ENCODE measurements at regions not wholly inside any gene's neighbourhood (a gene's known extent, or its start where the extent isn't known, plus 50 kb on each side); places are given as distances from the start of the nearest gene placed in this dataset.
"Not testable (repeated sequence)": the region's sequence is repeated elsewhere in the genome, so short reads cannot be mapped to it uniquely, and the experiment has no call there.

DNA sequence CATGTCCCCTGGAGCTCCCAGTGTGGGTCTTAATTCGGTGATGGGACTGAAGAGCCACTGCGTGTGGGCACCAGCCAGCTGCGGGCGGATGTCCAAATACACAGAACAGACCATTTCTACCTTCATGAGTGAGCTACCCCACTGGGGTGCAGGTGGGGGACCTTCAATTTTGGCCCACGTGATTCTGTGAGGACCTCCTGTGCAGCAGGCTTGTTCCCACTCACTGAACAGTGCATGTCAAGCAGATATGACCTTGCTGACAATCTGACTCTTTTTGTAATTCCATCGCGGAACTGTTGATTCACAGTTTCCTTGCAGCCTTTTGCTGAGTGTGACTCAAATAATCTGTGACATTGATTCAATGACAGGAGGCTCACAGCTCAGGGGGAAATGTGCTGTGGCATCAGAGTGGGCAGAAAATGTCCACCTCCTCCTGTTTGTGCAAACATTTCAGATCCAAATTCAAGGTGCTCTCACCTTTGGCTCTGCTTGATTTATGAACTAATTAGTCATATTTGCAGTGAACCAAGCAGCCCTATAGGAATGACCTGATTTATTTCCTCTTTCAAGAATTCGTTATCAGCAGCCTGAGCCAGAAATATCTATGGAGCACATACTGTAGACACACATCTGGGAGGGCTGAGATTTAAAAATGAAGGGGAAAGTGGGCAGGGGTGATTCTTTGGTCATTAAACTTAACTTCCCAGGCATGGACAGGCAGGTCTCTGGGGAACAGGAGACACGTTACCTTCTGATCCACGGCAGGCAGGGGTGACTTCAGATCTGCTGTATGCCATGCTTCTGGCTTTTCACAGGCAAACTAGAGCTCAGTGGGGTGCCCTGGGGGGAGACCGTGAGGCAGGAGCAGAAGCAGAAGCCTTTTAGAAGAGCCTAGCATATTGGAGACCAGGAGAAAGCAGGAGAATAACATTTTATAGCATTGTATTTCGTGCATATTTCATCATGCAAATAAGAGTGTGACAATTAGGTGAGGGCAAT, 170.0 kb upstream of the KL start:
- Histone ChIP-seq H3K4me2 (ENCODE audit: low read depth, low read length, poor library complexity, severe bottlenecking) (no peak overlapping the region), H2AFZ (ENCODE audit: low read length) (no peak overlapping the region)

DNA sequence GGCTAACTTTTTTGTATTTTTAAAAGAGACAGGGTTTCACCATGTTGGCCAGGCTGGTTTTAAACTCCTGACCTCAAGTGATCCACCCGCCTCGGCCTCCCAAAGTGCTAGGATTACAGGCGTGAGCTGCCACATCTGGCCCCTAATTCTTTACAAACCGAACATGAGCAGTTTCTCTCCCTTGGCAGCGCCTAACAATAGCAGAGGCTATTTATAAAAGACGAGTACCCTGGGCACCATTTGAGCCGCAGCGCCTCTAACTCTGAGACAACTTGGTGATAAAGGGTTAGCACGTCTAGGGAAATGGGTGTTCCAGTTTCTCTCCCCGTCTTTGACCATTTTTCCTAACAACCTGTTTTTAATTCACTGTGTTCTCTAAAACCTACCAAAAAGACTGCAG, 168.2 kb upstream of the KL start:
- not testable (repeated sequence) for H3K36me3 ChIP-seq (ENCODE audit: insufficient read depth, low read length); H2AFZ ChIP-seq (ENCODE audit: low read length); H3K4me1 ChIP-seq (ENCODE audit: insufficient read depth, low read length, poor library complexity, severe bottlenecking); H3K4me2 ChIP-seq (ENCODE audit: low read depth, low read length, poor library complexity, severe bottlenecking); H3K79me2 ChIP-seq (ENCODE audit: insufficient read depth, low read length); H3F3A ChIP-seq (ENCODE audit: low read depth); H4K20me1 ChIP-seq (ENCODE audit: insufficient read depth, low read length, poor library complexity, severe bottlenecking); H3K4me3 ChIP-seq (ENCODE audit: low read length, poor library complexity, severe bottlenecking); H3K9me3 ChIP-seq (ENCODE audit: insufficient read depth, low read depth, low read length); H3K9me2 ChIP-seq (replicated peaks; ENCODE audit: low read depth, low read length); H3K27me3 ChIP-seq (ENCODE audit: insufficient read depth, low read length, poor library complexity, severe bottlenecking); H3K9ac ChIP-seq (ENCODE audit: low read depth, low read length, poor library complexity, severe bottlenecking)

More for the DNA sequence above, 170.0 kb upstream of the KL start:
- no peaks in the 10 kb centered on the region for H3K79me2 ChIP-seq (ENCODE audit: insufficient read depth, low read length)
- H3K36me3 ChIP-seq (ENCODE audit: insufficient read depth, low read length): no peaks in the 10 kb centered on the region
- TF ChIP-seq, protein P1, sequence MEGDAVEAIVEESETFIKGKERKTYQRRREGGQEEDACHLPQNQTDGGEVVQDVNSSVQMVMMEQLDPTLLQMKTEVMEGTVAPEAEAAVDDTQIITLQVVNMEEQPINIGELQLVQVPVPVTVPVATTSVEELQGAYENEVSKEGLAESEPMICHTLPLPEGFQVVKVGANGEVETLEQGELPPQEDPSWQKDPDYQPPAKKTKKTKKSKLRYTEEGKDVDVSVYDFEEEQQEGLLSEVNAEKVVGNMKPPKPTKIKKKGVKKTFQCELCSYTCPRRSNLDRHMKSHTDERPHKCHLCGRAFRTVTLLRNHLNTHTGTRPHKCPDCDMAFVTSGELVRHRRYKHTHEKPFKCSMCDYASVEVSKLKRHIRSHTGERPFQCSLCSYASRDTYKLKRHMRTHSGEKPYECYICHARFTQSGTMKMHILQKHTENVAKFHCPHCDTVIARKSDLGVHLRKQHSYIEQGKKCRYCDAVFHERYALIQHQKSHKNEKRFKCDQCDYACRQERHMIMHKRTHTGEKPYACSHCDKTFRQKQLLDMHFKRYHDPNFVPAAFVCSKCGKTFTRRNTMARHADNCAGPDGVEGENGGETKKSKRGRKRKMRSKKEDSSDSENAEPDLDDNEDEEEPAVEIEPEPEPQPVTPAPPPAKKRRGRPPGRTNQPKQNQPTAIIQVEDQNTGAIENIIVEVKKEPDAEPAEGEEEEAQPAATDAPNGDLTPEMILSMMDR (conservative IDR thresholded peaks at IDR 0.05; ENCODE audit: low read length): no peak
- no peak for TF ChIP-seq EZH2phosphoT487 (IDR thresholded peaks at IDR 0.05; ENCODE audit: borderline replicate concordance)
- H3K9me3 ChIP-seq (ENCODE audit: insufficient read depth, low read depth, low read length): no peaks in the 10 kb centered on the region
- H3K4me1 ChIP-seq (ENCODE audit: insufficient read depth, low read length, poor library complexity, severe bottlenecking): no peaks in the 10 kb centered on the region
- H3K27me3 ChIP-seq (ENCODE audit: insufficient read depth, low read length, poor library complexity, severe bottlenecking): no peaks in the 10 kb centered on the region
- H3K4me3 ChIP-seq (ENCODE audit: low read length, poor library complexity, severe bottlenecking): no peak overlapping the region
- no peaks in the 10 kb centered on the region for H3F3A ChIP-seq (ENCODE audit: low read depth)
- H3K9me2 ChIP-seq (replicated peaks; ENCODE audit: low read depth, low read length): no peaks in the 10 kb centered on the region
- H4K20me1 ChIP-seq (ENCODE audit: insufficient read depth, low read length, poor library complexity, severe bottlenecking): no peaks in the 10 kb centered on the region
- no peak overlapping the region for H3K9ac ChIP-seq (ENCODE audit: low read depth, low read length, poor library complexity, severe bottlenecking)

DNA sequence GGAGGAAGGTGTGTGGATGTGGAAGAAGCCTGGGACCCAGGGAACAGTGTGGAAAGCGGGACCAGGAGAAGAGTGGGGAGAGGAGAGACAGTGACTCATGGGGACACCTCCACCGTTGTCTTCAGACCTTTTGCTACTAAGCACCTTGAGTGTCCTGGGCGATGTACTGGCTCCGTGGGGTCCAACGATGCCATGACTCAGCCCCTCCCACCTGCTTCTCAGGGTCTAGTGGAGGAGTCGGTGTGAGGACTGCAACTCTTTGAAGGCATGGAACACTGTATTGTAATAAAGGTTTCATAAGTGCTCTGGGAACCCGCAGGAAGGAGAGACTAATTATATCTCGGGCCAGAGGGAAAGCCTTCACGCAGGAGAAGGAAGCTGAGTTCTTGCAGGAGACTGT, 166.9 kb upstream of the KL start:
- Histone ChIP-seq H3K4me3 (ENCODE audit: low read length, poor library complexity, severe bottlenecking) (no peak overlapping the region), H3K4me1 (ENCODE audit: insufficient read depth, low read length, poor library complexity, severe bottlenecking) (no peaks in the 10 kb centered on the region), H4K20me1 (ENCODE audit: insufficient read depth, low read length, poor library complexity, severe bottlenecking) (no peaks in the 10 kb centered on the region), H3K9me3 (ENCODE audit: insufficient read depth, low read depth, low read length) (no peaks in the 10 kb centered on the region), H3K27me3 (ENCODE audit: insufficient read depth, low read length, poor library complexity, severe bottlenecking) (no peaks in the 10 kb centered on the region), H3K9ac (ENCODE audit: low read depth, low read length, poor library complexity, severe bottlenecking) (no peak overlapping the region), H3K9me2 (replicated peaks; ENCODE audit: low read depth, low read length) (no peaks in the 10 kb centered on the region), H2AFZ (ENCODE audit: low read length) (no peak overlapping the region), H3F3A (ENCODE audit: low read depth) (no peaks in the 10 kb centered on the region), H3K79me2 (ENCODE audit: insufficient read depth, low read length) (no peaks in the 10 kb centered on the region), H3K36me3 (ENCODE audit: insufficient read depth, low read length) (no peaks in the 10 kb centered on the region), H3K4me2 (ENCODE audit: low read depth, low read length, poor library complexity, severe bottlenecking) (no peak overlapping the region)
- TF ChIP-seq EZH2phosphoT487 (IDR thresholded peaks at IDR 0.05; ENCODE audit: borderline replicate concordance): no peak
- TF ChIP-seq, protein P1 (conservative IDR thresholded peaks at IDR 0.05; ENCODE audit: low read length): no peak
